ENCODE measurements at regions not wholly inside any gene's neighbourhood (a gene's known extent, or its start where the extent isn't known, plus 50 kb on each side); places are given as distances from the start of the nearest gene placed in this dataset.

DNA sequence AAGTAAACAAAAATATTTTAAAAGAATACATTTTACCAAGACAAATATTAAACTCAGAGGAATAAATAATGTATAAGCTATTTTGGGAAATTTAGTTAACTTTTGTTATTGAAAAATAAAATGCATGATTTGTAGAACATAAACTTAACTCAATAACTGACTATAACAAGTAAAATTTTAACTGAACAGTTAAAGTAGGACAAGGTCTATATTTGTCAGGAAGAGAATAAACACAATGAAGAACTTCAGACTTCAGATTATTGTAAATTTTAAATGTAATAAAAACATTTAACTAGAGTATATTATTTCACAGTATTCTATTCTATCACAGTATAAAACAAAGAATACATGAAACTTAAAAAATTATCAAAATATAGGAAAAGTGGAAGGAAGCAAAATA, 948.8 kb upstream of the USP15 start:
- TF ChIP-seq, protein P1, sequence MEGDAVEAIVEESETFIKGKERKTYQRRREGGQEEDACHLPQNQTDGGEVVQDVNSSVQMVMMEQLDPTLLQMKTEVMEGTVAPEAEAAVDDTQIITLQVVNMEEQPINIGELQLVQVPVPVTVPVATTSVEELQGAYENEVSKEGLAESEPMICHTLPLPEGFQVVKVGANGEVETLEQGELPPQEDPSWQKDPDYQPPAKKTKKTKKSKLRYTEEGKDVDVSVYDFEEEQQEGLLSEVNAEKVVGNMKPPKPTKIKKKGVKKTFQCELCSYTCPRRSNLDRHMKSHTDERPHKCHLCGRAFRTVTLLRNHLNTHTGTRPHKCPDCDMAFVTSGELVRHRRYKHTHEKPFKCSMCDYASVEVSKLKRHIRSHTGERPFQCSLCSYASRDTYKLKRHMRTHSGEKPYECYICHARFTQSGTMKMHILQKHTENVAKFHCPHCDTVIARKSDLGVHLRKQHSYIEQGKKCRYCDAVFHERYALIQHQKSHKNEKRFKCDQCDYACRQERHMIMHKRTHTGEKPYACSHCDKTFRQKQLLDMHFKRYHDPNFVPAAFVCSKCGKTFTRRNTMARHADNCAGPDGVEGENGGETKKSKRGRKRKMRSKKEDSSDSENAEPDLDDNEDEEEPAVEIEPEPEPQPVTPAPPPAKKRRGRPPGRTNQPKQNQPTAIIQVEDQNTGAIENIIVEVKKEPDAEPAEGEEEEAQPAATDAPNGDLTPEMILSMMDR (conservative IDR thresholded peaks at IDR 0.05; ENCODE audit: low read length) = no peak
- TF ChIP-seq EZH2phosphoT487 (IDR thresholded peaks at IDR 0.05; ENCODE audit: borderline replicate concordance, low read depth, low read length) = no peak

Data from OCI-LY7 (cell line).